Inflammatory macrophage treated with lipopolysaccharide for 1 hour (primary cell): ENCODE measurements at regions not wholly inside any gene's neighbourhood (a gene's known extent, or its start where the extent isn't known, plus 50 kb on each side); places are given as distances from the start of the nearest gene placed in this dataset.
"Not testable (repeated sequence)": the region's sequence is repeated elsewhere in the genome, so short reads cannot be mapped to it uniquely, and the experiment has no call there.

ENCODE experiments used
- DNase-seq, 2 donors: peaks; one replicate each; pipeline ENCODE4 v3.0.0-alpha.2; 2020 to 2022

- DNase-seq, result no peak
These were observed 104.8 kb upstream of the LY86 start for GRCh38 chr6:6483733-6484132.

- DNase-seq, result no peak
These were observed 103.8 kb upstream of the LY86 start for GRCh38 chr6:6484681-6485080.

GRCh38 chr6:6486595-6486994 lies 101.9 kb upstream of the LY86 start:
- no peak for DNase-seq

GRCh38 chr6:6491761-6492160 lies 96.8 kb upstream of the LY86 start:
- no peak for DNase-seq

GRCh38 chr6:6492675-6493074 lies 95.8 kb upstream of the LY86 start:
- DNase-seq, result no peak

- not testable (repeated sequence) for DNase-seq
These were observed 94.4 kb upstream of the LY86 start for GRCh38 chr6:6494139-6494538.

- peak; percentile 53 to 80 for DNase-seq
These were observed 93.8 kb upstream of the LY86 start for GRCh38 chr6:6494677-6495076.

- peak; percentile 50 to 54 for DNase-seq
These were observed 92.7 kb upstream of the LY86 start for GRCh38 chr6:6495851-6496250.

- no peak for DNase-seq
These were observed 91.0 kb upstream of the LY86 start for GRCh38 chr6:6497541-6497940.

- DNase-seq, result no peak
These were observed 90.5 kb upstream of the LY86 start for GRCh38 chr6:6497976-6498375.

GRCh38 chr6:6503191-6503590 lies 85.3 kb upstream of the LY86 start:
- peak; percentile 31 to 52 for DNase-seq

GRCh38 chr6:6505111-6505510 lies 83.4 kb upstream of the LY86 start:
- DNase-seq, result peak in 1 of 2 donors; percentile 10

- peak; percentile 49 to 64 for DNase-seq
These were observed 79.9 kb upstream of the LY86 start for GRCh38 chr6:6508643-6509042.

GRCh38 chr6:6509284-6509683 lies 79.2 kb upstream of the LY86 start:
- peak; percentile 17 to 56 for DNase-seq

- DNase-seq, result no peak
These were observed 75.8 kb upstream of the LY86 start for GRCh38 chr6:6512711-6513110.

GRCh38 chr6:6515691-6516607 lies 72.6 kb upstream of the LY86 start:
- no peak for DNase-seq

- DNase-seq, result peak; percentile 18 to 55
These were observed 71.7 kb upstream of the LY86 start for GRCh38 chr6:6516666-6517458.

GRCh38 chr6:6518631-6519427 lies 69.7 kb upstream of the LY86 start:
- DNase-seq, result no peak

- no peak for DNase-seq
These were observed 66.5 kb upstream of the LY86 start for GRCh38 chr6:6521961-6522482.

- no peak for DNase-seq
These were observed 65.8 kb upstream of the LY86 start for GRCh38 chr6:6522709-6523108.

- no peak for DNase-seq
These were observed 63.6 kb upstream of the LY86 start for GRCh38 chr6:6524951-6525350.

GRCh38 chr6:6525933-6526332 lies 62.6 kb upstream of the LY86 start:
- peak in 1 of 2 donors; percentile 14 for DNase-seq

GRCh38 chr6:6529275-6529674 lies 59.2 kb upstream of the LY86 start:
- DNase-seq, result no peak
